HG03064 (cell line): ENCODE measurements at regions not wholly inside any gene's neighbourhood (a gene's known extent, or its start where the extent isn't known, plus 50 kb on each side); places are given as distances from the start of the nearest gene placed in this dataset.

ENCODE experiments used
- ATAC-seq: cut with Tn5 transposase; IDR thresholded peaks from one replicate; pipeline ENCODE4 v1.9.1; 2021; ENCODE audit warnings: low read depth; ENCODE audit not compliant: unreplicated experiment

DNA sequence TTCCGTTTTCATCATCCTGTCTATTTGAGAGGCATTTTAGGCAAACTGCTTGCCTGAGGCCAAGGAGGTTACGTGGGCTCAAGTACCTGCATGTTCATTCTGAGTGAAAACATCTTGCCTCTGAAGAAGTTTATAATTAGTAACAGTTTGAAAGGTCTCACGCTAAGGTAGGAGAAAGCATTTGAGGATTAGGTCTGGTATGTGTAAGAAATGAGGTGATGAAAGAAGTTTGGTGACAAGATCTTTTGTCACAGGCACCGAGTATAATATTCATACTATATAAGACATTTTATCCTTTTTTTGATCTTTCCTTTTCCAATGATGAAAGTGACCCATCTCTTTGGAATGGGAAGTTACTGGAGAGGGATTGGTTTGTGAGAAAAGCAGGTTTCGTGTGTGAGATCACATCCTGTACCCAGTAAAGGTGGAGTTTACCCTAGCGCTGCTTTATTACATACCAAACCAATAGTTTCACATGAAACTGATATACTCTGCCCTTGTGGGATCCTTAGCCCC, 98.7 kb upstream of the PDC start:
- no peak for ATAC-seq

- no peak for ATAC-seq
Measured at GRCh38 chr1:186557147-186557777, 96.3 kb upstream of the PDC start.

DNA sequence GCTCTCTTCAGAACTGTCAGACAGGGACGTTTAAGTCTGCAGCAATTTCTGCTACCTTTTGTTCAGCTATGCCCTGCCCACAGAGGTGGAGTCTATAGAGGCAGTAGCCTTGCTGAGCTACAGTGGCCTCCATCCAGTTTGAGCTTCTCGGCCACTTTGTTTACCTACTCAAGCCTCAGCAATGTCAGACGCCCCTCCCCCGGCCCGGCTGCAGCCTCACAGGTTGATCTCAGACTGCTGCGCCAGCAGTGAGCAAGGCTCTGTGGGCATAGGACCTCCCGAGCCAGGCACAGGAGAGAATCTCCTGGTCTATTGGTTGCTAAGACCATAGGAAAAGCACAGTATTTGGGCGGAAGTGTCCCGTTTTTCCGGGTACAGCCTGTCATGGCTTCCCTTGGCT, 89.9 kb upstream of the PDC start:
- ATAC-seq = no peak

GRCh38 chr1:186541003-186541402, 80.1 kb upstream of the PDC start:
- no peak for ATAC-seq

GRCh38 chr1:186540521-186540920, 79.6 kb upstream of the PDC start:
- no peak for ATAC-seq

- no peak for ATAC-seq
Measured at GRCh38 chr1:186536273-186536890, 75.5 kb upstream of the PDC start.

GRCh38 chr1:186535388-186536133, 74.6 kb upstream of the PDC start:
- no peak for ATAC-seq

DNA sequence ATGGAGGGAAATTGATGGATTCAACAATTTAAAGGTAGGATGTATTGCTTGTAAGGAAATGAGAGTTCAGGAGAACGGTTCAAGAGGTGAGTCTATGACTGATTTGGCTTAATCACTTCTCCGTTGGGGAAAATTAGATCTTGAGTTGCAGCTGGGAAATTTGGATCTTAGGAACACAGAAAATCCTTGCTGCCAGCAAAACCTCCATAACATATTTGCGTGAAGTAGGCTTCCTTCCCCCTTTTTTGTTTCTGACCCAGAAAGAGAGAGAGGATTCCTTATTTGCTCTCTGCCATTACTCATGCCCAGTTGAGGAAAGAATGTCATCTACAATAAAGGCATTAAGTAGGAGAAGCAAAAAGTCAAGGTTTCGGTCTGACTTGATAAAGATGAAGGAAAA, 73.5 kb upstream of the PDC start:
- no peak for ATAC-seq

GRCh38 chr1:186532466-186532865, 71.6 kb upstream of the PDC start:
- no peak for ATAC-seq

DNA sequence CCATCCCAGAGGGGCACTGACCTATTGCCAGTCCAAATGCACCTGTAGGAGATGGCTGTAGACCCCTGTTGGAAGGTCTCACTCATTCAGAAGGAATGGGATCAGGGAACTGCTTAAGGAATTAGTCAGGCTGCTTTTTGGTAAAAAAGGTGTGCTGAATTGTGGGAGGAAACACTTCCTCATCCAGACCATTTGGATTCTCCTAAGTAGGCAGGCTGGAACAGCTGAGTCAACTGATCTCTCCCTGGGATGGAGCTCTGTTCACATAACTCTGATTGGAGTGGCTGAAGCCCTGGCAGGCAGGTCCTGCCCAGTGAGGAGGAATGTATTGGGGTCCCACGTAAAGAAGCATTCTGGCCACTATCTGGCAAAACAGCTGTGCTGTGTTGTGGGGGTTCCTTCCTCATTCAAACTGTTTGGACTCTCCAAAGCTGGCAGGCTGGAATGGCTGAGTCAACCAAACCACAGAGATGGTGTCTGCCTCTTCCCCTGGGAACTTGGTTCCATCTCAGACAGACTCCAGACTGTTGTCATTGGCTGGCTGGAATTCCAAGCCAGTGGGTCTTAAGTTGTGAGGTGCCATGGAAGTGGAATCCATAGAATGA, 70.7 kb upstream of the PDC start:
- ATAC-seq = no peak

DNA sequence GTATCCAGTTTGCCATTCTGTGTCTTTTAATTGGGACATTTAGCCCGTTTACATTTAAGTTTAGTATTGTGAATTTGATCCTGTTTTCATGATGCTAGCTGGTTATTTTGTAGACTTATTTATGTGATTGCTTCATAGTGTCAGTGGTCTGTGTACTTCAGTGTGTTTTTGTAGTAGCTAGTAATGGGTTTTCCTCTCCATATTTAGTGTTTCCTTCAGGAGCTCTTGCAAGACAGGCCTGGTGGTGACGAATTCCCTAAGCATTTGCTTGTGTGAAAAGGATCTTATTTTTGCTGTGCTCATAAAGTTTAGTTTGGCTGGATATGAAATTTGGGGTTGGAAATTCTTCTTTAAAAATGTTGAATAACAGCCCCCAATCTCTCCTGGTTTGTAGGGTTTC, 69.2 kb upstream of the PDC start:
- ATAC-seq = no peak

DNA sequence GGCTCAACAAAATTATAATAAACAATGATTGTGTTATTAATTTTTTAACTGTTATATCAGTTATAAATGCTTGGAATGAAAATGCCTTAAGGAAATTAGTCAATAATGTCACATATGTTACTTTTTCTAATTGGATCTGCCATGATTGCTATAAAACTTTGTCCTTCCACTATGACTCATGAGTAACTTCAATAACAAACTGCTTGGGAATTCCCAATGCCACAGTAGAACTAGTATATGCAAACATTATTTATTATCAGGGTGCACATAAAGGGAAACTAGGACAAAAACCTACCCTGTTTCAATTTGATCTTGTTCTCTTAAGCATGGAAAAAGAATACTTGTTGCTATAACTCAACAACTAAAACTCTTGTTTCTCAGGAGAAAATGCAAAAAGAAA, 59.1 kb upstream of the PDC start:
- ATAC-seq = no peak

DNA sequence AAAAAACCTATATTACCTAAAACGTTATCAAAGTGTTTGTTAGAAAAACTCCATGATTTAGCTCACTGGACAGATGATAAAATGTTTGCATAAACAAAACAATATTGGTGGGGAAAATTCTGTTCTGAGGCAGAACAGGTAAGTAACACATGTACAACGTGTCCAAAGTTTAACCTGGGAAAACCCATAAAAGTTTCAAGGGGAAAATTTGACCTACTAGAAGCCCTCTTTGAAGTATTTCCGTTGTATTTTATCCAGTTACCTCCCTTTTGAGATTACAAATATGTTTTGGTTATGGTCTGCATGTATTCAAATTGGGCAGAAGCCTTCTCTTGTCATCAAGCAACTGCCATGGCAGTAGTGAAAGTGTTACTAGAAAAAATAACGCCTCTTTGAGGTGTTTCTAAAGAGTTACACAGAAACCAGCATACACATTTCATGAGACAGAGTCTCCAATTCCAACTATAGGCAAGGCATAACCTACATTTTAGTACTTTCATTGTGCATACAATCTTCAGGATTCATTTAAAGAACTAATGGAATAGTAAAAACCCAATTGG, 58.0 kb upstream of the PDC start:
- ATAC-seq = no peak

GRCh38 chr1:186518395-186518794, 57.5 kb upstream of the PDC start:
- ATAC-seq = no peak

GRCh38 chr1:186514367-186514766, 53.5 kb upstream of the PDC start:
- no peak for ATAC-seq

- ATAC-seq = no peak
Measured at GRCh38 chr1:186513526-186513925, 52.6 kb upstream of the PDC start.

GRCh38 chr1:186512698-186513457, 52.0 kb upstream of the PDC start:
- no peak for ATAC-seq

GRCh38 chr1:186511761-186512637, 51.1 kb upstream of the PDC start:
- no peak for ATAC-seq
